Omental fat pad (tissue), 3 donors: ENCODE measurements at regions not wholly inside any gene's neighbourhood (a gene's known extent, or its start where the extent isn't known, plus 50 kb on each side); places are given as distances from the start of the nearest gene placed in this dataset.

Experiments used
- ATAC-seq: fragments of 150-250 bp; one replicate; pipeline ENCODE4 v1.9.1; 2016; ENCODE audit warnings: mild to moderate bottlenecking, moderate library complexity; ENCODE audit not compliant: low FRiP score
- DNase-seq: peaks from one replicate; pipeline ENCODE4 v3.0.0-alpha.2; 2019; ENCODE audit warnings: low spot score
- TF ChIP-seq, protein P1 (sequence below), 3 donors: fragments of 450-650 bp; IDR thresholded peaks; one replicate each; pipeline ENCODE4 v1.5.1; 2016 to 2017; ENCODE audit warnings: antibody characterized with exemption in 3 of 3, mild to moderate bottlenecking in 3 of 3, moderate library complexity in 2 of 3

DNA sequence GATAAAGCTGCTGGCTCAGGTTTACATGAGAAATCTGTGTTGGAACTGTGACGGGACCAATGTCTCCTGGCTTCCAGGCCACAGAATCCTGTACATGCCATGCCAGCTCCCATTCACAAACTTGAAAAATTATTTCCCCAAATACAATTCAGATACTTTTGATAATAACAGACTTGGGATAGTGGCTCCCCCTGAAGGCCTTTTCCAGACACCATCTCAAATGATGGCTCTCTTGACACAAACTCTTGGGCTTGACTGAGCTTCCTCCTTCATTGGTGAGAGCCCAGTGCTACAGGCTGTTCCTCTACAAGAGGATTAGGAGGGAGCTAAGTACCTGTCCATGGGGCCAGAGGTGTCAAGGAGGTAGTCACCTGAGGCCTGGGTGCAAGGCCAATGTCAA is 104.7 kb upstream of the PAX6 start:
- no peak for ATAC-seq
- TF ChIP-seq, protein P1, sequence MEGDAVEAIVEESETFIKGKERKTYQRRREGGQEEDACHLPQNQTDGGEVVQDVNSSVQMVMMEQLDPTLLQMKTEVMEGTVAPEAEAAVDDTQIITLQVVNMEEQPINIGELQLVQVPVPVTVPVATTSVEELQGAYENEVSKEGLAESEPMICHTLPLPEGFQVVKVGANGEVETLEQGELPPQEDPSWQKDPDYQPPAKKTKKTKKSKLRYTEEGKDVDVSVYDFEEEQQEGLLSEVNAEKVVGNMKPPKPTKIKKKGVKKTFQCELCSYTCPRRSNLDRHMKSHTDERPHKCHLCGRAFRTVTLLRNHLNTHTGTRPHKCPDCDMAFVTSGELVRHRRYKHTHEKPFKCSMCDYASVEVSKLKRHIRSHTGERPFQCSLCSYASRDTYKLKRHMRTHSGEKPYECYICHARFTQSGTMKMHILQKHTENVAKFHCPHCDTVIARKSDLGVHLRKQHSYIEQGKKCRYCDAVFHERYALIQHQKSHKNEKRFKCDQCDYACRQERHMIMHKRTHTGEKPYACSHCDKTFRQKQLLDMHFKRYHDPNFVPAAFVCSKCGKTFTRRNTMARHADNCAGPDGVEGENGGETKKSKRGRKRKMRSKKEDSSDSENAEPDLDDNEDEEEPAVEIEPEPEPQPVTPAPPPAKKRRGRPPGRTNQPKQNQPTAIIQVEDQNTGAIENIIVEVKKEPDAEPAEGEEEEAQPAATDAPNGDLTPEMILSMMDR (IDR thresholded peaks at IDR 0.05), result no peak

DNA sequence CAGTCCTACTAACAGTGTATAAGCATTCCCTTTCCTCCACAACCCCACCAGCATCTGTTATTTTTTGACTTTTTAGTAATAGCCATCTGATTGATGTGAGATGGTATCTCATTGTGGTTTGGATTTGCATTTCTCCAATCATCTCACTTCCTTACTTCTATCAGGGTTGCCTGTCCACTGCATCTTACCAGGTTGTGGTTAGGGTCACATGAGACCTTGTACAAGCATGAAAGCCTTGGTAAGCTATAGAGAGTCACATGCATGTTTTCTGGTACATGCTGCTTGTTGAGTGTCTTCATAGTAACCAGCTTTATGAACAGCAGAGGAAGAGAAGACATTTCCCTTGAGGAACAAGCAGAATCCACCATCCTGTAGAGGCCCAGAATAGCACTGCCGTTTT is 102.9 kb upstream of the PAX6 start:
- DNase-seq, result no peak
- no peak for ATAC-seq
- TF ChIP-seq, protein P1 (IDR thresholded peaks at IDR 0.05), result no peak

More for the DNA sequence above, 104.7 kb upstream of the PAX6 start:
- DNase-seq, result no peak

DNA sequence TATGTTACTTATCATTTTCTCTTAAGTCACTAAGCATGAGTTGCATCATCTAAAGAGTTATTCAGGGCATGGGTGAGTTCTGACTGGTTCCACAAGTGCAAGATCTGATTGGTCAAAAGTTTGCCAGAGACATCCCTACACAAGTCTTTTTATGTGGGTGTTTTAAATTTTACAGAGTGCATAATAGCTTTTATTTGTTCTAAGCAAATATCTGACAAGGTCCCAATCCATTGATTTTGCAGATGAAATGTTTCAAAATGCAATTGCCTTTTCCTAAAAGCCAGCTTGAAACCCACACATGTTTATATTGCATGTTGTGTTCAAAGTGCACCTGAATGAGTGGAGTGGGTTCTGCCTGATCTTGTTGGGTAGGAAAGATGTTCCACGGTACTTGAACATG is 101.7 kb upstream of the PAX6 start:
- DNase-seq (no peak), ATAC-seq (no peak)
- TF ChIP-seq, protein P1 (IDR thresholded peaks at IDR 0.05), result no peak

DNA sequence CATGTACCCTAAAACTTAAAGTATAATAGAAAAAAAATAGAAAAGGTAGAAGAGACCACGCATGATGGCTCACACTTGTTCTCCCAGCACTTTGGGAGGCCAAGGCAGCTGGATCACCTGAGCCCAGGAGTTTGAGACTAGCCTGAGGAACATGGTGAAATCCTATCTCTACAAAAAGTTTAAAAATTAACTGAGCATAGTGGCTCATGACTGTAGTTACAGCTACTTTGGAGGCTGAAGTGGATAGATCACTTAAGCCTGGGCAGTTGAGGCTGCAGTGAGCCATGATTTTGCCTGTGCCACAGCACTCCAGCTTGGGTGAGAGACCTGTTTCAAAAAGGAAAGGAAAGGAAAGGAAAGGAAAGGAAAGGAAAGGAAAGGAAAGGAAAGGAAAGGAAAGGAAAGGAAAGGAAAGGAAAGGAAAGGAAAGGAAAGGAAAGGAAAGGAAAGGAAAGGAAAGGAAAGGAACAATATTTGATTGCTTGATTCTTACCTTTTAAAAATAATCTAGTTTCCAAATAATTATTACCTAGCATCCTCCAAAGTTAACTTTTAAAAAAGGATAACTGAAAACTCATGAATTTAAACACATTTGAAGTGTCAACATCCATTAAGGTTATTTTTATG is 99.9 kb upstream of the PAX6 start:
- TF ChIP-seq, protein P1 (IDR thresholded peaks at IDR 0.05), result no peak
- DNase-seq (no peak), ATAC-seq (no peak)

DNA sequence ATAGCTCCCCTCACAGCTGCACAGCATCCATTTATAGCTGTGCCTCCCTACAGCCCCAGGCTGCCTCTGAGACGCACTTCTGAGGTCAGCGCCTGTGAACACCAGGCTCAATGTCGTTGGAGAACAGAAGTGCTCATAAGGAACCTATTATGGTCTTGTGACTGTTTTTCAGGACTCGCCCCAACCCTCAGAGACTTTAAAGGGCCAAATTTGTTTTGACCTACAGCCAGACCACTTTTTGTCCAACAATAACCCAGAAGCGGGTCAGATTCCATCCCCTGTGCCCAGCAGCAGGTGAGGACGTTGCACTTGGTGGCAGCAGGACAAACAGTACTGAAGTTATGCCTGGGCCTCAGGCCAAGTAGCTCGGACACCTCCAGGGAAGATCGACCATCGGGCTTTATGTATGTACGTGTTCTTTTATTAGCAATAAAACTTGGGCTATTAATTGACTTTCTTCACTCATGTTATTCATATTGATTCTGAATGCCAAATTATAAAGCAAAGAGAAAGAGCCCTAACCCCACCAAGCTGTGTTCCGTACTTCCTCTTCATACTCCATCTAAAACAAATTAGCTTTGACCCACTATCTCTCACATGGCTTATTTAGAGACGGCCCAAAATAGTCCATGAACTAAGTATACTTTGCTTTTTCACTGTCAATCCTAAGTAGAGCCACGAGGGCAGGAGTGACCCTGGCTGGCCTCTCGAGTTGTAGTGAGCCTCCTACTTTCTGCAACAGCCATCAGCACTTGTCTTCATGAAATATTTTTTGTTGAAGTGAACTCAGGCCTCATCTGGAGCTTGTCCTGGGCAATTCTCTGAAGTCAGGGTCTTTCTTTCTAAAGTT is 92.3 kb upstream of the PAX6 start:
- ATAC-seq (no peak), DNase-seq (no peak)
- TF ChIP-seq, protein P1 (IDR thresholded peaks at IDR 0.05), result no peak

DNA sequence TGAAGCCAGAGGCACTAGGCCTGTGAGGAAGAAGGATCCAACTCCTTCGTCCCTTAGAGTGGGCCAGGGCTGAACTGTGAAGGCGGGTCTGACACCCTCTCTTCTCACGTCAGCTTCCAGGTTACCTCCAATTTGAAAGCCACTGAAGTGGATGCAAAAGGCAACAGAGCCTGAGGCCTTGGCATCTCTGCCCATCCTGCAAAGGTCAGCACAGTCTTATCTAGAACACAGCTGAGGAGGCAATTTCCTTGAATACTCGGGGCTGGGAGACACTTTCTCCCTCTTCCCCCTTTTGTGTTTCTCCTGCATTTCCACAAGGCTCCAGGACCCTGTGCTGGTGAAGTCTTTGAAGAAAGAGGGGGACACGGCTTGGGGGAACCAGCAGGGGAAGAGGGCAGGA is 91.6 kb upstream of the PAX6 start:
- DNase-seq (no peak), ATAC-seq (no peak)
- TF ChIP-seq, protein P1 (IDR thresholded peaks at IDR 0.05), result no peak

DNA sequence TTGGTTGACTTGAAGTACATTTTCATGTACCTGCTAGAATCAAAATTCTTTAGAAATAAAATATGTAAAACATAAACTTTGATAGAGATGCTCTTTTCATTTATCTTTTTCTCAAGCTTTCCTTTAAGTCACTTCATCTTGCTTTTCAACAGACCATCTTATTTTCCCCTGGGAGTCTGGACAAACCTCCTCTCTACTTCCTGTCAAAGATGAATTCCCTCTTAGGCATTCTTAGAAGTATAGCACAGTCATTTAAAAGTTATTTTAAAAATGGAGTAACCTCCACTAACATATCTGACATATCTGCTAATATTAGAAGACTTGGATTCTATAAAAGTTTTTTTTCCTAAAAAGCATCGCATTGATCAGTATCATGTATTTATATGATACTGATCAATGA is 84.8 kb upstream of the PAX6 start:
- ATAC-seq (no peak), DNase-seq (no peak)
- TF ChIP-seq, protein P1 (IDR thresholded peaks at IDR 0.05), result no peak
